ENCODE measurements at regions not wholly inside any gene's neighbourhood (a gene's known extent, or its start where the extent isn't known, plus 50 kb on each side); places are given as distances from the start of the nearest gene placed in this dataset.

DNA sequence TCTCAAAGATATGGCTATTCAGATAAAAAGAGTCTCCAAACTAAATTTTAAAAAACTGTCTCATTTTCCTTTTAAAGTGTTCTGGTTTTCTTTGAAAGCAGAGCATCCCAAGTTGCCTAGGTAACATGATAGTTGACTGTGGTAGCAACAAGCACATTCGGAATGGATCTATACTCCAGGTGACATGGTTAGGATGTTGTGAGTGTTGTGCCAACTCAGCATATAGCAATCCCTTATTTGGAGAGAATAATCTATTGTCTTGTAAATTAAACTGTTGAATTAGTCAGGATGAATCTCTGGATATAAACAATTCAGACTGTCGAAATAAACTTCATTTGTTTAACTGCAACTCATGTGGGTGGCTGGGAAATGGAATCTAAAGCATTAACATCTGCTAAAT, 418.6 kb downstream of the TUSC7 start:
- no peak for DNase-seq (ENCODE audit: low spot score)

DNA sequence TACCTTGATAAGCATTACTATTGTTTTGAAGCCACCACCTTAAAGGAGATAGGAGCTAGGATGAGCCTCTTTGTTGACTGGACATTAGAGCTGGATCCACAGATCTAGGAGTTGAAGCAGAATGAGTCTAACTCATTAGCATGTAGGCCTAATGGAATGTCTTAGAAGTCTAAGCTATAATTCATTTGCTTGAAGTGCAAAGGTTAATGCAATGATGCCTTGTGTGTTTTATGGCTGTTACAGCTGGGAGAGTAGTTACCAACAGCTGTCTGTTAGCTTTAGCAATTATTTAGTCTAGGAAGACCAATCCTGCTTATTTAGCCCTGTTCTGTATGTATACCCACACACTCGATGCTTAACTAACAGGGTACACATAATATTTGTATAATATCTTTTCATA, 419.3 kb downstream of the TUSC7 start:
- no peak for DNase-seq (ENCODE audit: low spot score)

GRCh38 chr3:117129516-117129915, 419.9 kb downstream of the TUSC7 start:
- no peak for DNase-seq (ENCODE audit: low spot score)

- DNase-seq (ENCODE audit: low spot score): no peak
Observed at GRCh38 chr3:117130222-117130621, 420.6 kb downstream of the TUSC7 start.

DNA sequence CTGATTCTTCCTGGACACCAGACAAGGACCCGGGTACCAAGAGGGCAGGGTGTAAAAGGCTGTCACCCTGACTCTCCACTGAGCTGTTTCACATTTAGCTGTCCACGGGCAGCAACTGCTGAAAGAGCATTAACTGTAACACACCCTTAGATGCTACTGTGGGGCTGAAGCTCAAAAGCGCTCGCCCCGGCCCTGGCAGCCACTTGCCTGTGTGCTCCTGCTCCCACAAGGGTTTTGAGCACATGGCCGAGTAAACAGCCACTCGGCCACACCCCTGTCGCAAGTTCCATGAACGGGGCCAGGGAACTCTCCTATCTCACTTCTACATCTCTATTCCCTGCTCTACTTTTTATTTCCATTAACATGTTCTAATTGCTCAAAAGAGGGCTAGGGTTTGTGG, 421.7 kb downstream of the TUSC7 start:
- no peak for DNase-seq (ENCODE audit: low spot score)

GRCh38 chr3:117133066-117133465, 423.5 kb downstream of the TUSC7 start:
- no peak for DNase-seq (ENCODE audit: low spot score)

- no peak for DNase-seq (ENCODE audit: low spot score)
Observed at GRCh38 chr3:117135207-117135606, 425.6 kb downstream of the TUSC7 start.

- no peak for DNase-seq (ENCODE audit: low spot score)
Observed at GRCh38 chr3:117136003-117136402, 426.4 kb downstream of the TUSC7 start.

DNA sequence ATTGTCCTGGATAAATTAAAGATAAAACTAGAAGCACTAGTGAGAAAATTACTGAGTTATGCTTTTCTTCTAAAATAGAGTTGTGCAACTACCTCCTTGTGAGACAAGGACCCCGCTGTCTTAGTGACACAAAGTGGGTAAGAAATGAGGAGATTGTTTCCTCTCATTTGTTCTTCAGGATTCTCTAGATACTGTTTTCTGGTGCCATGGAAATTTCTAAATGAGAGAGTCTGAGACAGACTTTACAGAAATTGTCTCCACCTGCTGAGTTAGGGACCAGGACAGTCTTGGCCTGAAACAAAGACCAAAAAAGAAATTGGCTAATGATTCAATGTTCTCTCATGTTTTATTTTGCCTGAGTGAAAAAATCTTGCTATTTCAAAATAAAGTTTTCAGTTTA, 427.5 kb downstream of the TUSC7 start:
- DNase-seq (ENCODE audit: low spot score): no peak

GRCh38 chr3:117139681-117140080, 430.1 kb downstream of the TUSC7 start:
- no peak for DNase-seq (ENCODE audit: low spot score)

GRCh38 chr3:117141812-117142211, 432.2 kb downstream of the TUSC7 start:
- no peak for DNase-seq (ENCODE audit: low spot score)

- no peak for DNase-seq (ENCODE audit: low spot score)
Observed at GRCh38 chr3:117144853-117145252, 435.3 kb downstream of the TUSC7 start.

DNA sequence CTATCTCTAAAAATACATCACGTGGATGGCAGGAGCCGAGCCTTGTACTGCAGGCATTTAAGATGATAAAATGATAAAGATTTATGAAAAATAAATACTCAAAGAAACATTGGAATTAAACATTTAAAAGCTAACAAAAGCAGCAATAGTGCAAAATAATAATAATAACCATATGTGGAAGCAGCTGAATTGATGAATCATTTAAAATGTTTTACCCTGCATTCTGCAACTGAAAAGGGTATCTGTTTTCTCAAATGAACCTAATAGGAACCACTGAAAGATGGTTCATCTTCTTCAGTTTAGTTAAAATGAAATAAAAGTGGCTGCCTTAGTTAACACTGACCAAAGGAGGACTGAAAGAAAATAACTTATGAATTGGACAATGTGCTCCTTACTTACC, 436.1 kb downstream of the TUSC7 start:
- no peak for DNase-seq (ENCODE audit: low spot score)

DNA sequence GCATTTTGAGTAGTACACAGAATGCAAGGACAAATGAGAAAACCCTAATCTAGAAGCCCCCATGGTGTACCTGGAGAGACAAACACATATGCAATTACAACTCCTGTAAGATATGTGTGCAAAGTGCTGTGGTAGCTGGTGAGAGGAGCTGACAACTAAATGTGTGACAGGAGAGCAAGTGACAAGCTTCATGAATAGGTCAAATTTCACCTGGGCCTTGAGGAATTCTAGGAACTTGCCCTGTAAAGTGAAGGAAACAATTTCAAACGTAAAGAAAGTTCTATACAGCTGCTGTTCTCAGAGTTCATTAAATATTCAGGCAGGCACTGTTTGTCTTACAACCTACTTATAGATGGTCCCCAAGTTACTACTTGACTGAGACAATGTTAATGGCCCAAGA, 437.0 kb downstream of the TUSC7 start:
- no peak for DNase-seq (ENCODE audit: low spot score)

- no peak for DNase-seq (ENCODE audit: low spot score)
Observed at GRCh38 chr3:117149584-117149983, 440.0 kb downstream of the TUSC7 start.

- DNase-seq (ENCODE audit: low spot score): no peak
Observed at GRCh38 chr3:117150628-117151027, 441.0 kb downstream of the TUSC7 start.

DNA sequence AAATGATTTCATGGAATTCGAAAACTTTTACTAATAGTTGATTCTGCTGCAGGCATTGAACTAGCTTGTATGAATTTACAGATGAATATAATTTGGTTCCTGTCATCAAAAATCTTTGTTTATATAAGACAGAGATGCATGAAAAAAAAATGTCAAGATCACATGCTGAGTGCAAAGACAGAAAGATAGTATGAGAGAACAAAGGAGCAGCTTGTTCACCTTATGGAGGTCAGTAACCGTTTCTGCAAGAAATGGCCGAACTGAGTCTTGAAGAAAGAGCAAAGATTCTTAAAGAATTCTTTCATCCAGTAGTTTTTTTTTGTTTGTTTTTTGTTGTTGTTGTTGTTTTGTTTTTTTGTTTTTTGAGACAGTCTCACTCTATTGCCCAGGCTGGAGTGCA, 450.6 kb downstream of the TUSC7 start:
- no peak for DNase-seq (ENCODE audit: low spot score)

DNA sequence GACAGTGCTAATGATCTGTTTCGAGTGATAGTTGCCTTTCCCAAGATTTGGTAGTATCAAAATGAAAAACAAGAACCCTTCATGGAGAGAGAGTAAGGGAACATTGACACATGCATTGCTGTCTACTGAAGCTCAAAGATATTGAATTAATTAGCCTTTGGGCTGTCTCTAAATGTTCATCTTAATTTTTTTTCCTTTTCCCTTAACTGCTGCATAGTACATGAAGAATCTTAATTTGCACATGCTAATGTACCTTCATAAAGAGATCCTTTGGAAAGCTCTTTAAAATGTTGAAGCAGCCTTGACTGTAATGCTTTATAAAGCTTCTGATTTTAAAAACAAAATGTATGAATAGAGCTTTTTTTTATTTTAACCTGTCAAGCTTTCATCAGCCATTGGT, 452.2 kb downstream of the TUSC7 start:
- DNase-seq (ENCODE audit: low spot score): no peak

- DNase-seq (ENCODE audit: low spot score): no peak
Observed at GRCh38 chr3:117165176-117165575, 455.6 kb downstream of the TUSC7 start.

GRCh38 chr3:117165601-117166051, 456.0 kb downstream of the TUSC7 start:
- DNase-seq (ENCODE audit: low spot score): no peak

GRCh38 chr3:117168896-117169295, 459.3 kb downstream of the TUSC7 start:
- no peak for DNase-seq (ENCODE audit: low spot score)

GRCh38 chr3:117170094-117170493, 460.5 kb downstream of the TUSC7 start:
- no peak for DNase-seq (ENCODE audit: low spot score)

DNA sequence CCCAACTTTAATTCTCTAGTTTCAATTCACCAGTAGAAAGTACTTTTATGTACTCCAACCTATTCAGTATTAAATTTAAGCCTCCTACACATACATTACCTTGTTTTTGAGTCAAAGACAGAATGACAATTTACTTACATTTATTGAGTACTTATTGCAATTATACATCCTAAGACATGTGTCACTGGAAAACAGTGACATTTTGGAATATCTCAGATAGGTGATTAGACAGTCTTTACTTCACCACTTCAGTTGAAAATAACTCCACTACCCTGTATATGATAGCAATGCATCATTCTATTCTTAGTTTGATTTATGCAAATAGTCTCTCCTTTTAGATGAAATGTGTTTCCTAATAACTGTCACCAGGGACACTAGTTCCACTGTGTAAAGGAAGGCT, 461.5 kb downstream of the TUSC7 start:
- no peak for DNase-seq (ENCODE audit: low spot score)

DNA sequence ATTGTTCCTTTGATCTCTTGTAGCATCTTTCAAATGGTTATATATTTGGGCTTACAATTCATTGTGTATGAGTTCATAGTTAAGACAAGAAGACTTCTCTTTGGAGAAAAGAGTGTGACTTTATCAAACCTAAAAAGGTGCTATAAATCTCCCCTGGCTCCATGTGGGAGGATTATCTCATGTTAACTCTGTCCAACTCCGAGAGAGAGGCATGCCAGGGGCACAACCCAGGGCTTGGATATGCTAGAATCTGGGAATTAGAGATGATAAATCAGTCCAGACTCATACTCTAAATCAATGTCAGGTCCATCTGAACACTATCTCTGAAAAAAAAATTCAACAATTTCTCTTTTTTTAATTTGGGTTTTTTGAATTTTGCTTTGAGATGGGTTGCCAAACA, 462.8 kb downstream of the TUSC7 start:
- no peak for DNase-seq (ENCODE audit: low spot score)

DNA sequence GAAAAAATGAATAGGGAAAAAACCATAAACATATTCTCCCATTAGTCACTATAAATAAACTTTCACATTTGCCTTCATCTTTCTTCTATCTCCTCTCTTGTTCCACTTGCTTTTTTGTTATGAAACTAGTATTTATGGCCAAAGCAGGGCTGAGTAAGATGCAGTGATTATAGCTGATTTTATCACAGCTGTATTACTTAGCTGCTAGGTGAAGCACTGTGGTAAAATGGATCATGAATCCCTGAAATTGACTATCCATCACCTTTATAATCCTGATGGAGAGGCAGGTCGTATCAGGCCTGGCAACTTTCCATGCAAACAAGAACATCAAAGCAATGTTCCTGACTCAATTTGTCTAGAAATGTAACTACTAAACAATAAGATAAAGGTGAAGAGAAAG, 471.6 kb downstream of the TUSC7 start:
- no peak for DNase-seq (ENCODE audit: low spot score)
